Activated CD4-positive, alpha-beta T cell treated with anti-CD3 and anti-CD28 coated beads, Interleukin-2, Interleukin-4, amounts not matched to agents 100 ng/mL and 50 ng/mL, durations not matched to agents 16 hours and 8 hours (primary cell): ENCODE measurements at regions not wholly inside any gene's neighbourhood (a gene's known extent, or its start where the extent isn't known, plus 50 kb on each side); places are given as distances from the start of the nearest gene placed in this dataset.
"Not testable (repeated sequence)": the region's sequence is repeated elsewhere in the genome, so short reads cannot be mapped to it uniquely, and the experiment has no call there.

Experiments
- DNase-seq: peaks from one replicate; pipeline ENCODE4 v3.0.0-alpha.2; 2020; ENCODE audit warnings: low spot score

GRCh38 chr13:59230484-59231264, 933.1 kb downstream of the DIAPH3 start:
- no peak for DNase-seq

- DNase-seq, result no peak
Measured at GRCh38 chr13:59236309-59236919, 927.3 kb downstream of the DIAPH3 start.

- no peak for DNase-seq
Measured at GRCh38 chr13:59236944-59237343, 926.8 kb downstream of the DIAPH3 start.

- no peak for DNase-seq
Measured at GRCh38 chr13:59247171-59247570, 916.6 kb downstream of the DIAPH3 start.

GRCh38 chr13:59250336-59251189, 913.2 kb downstream of the DIAPH3 start:
- no peak for DNase-seq

GRCh38 chr13:59259165-59260000, 904.3 kb downstream of the DIAPH3 start:
- no peak for DNase-seq

- no peak for DNase-seq
Measured at GRCh38 chr13:59261928-59262488, 901.7 kb downstream of the DIAPH3 start.

- no peak for DNase-seq
Measured at GRCh38 chr13:59263531-59263930, 900.2 kb downstream of the DIAPH3 start.

GRCh38 chr13:59266478-59267063, 897.2 kb downstream of the DIAPH3 start:
- DNase-seq, result no peak

- no peak for DNase-seq
Measured at GRCh38 chr13:59269476-59269875, 894.3 kb downstream of the DIAPH3 start.

- DNase-seq, result no peak
Measured at GRCh38 chr13:59270327-59270726, 893.4 kb downstream of the DIAPH3 start.

GRCh38 chr13:59274958-59275727, 888.6 kb downstream of the DIAPH3 start:
- DNase-seq, result no peak

GRCh38 chr13:59276436-59276835, 887.3 kb downstream of the DIAPH3 start:
- DNase-seq, result no peak

GRCh38 chr13:59277106-59277505, 886.6 kb downstream of the DIAPH3 start:
- no peak for DNase-seq

GRCh38 chr13:59279028-59279427, 884.7 kb downstream of the DIAPH3 start:
- DNase-seq, result no peak

- DNase-seq, result no peak
Measured at GRCh38 chr13:59279576-59279975, 884.2 kb downstream of the DIAPH3 start.

- DNase-seq, result no peak
Measured at GRCh38 chr13:59280297-59280696, 883.4 kb downstream of the DIAPH3 start.

- DNase-seq, result no peak
Measured at GRCh38 chr13:59281453-59281852, 882.3 kb downstream of the DIAPH3 start.

- DNase-seq, result not testable (repeated sequence)
Measured at GRCh38 chr13:59292240-59292639, 871.5 kb downstream of the DIAPH3 start.

- DNase-seq, result no peak
Measured at GRCh38 chr13:59299584-59299983, 864.1 kb downstream of the DIAPH3 start.
